Heart left ventricle (tissue), 13 donors: ENCODE measurements at regions not wholly inside any gene's neighbourhood (a gene's known extent, or its start where the extent isn't known, plus 50 kb on each side); places are given as distances from the start of the nearest gene placed in this dataset.
"Not testable (repeated sequence)": the region's sequence is repeated elsewhere in the genome, so short reads cannot be mapped to it uniquely, and the experiment has no call there.

Experiments used
- CTCF ChIP-seq, 12 donors: fragments of 200-600 bp; sonication (generic) in 4 of 12; IDR thresholded peaks; one replicate each; pipeline versions ENCODE4 v1.5.0 to v1.8.0; 2018 to 2022; ENCODE audit warnings: antibody characterized with exemption in 12 of 12, mild to moderate bottlenecking in 5 of 12
- POLR2A ChIP-seq, 2 donors: fragments of 450-650 bp; IDR thresholded peaks; one replicate each; pipeline ENCODE4 v1.6.1; 2017; ENCODE audit warnings: antibody characterized with exemption in 2 of 2, mild to moderate bottlenecking in 2 of 2, moderate library complexity in 2 of 2
- donor health status: ischemic (EF 13 %, LVEDD 7.1; RV severe dilation, severe dysfunction).
- donor health status: DM: no; HTN: yes; CAD: no.
- donor health status: DM: no; HTN: no; CAD: no.
- donor health status: ischemic (EF 25% LVEDD 6.9; RV normal size, moderate dysfunction).
- donor health status: ischemic (EF 25% LVEDD 5.7; RV mildly dilated, moderate dysfunction).
- donor health status: ischemic (EF 35%, LVEDD 5.7; RV mildly dilated, moderate dysfunction).
- donor health status: nonischemic (EF 11% LVEDD 7.7; RV severe dilation, severe dysfunction).
- donor health status: DM: yes; HTN: yes; CAD: no.
- donor health status: PGD.
- donor health status: ischemic (EF 29% LVEDD 5.4; RV normal size, mild dysfunction).
- donor health status: nonischemic (EF 23%, LVEDD 6.1; RV moderate dilation, normal function).

GRCh38 chr9:40992472-40992821, 136.0 kb downstream of the FOXD4L6 start:
- TF ChIP-seq CTCF, POLR2A (IDR thresholded peaks at IDR 0.05): not testable (repeated sequence)
